GM21786 (cell line): ENCODE measurements at regions not wholly inside any gene's neighbourhood (a gene's known extent, or its start where the extent isn't known, plus 50 kb on each side); places are given as distances from the start of the nearest gene placed in this dataset.

ENCODE experiments used
- ATAC-seq: cut with Tn5 transposase; IDR thresholded peaks from one replicate; pipeline ENCODE4 v1.9.1; 2021; ENCODE audit not compliant: unreplicated experiment

- ATAC-seq = no peak
These were observed 258.8 kb downstream of the PLPP3 start for GRCh38 chr1:56320464-56321149.

GRCh38 chr1:56317722-56318121 is 261.6 kb downstream of the PLPP3 start:
- no peak for ATAC-seq

GRCh38 chr1:56315293-56315942 is 263.9 kb downstream of the PLPP3 start:
- ATAC-seq = no peak

- no peak for ATAC-seq
These were observed 265.8 kb downstream of the PLPP3 start for GRCh38 chr1:56313560-56313959.

- no peak for ATAC-seq
These were observed 267.6 kb downstream of the PLPP3 start for GRCh38 chr1:56311766-56312165.

GRCh38 chr1:56310945-56311344 is 268.4 kb downstream of the PLPP3 start:
- ATAC-seq = no peak

GRCh38 chr1:56309065-56309464 is 270.3 kb downstream of the PLPP3 start:
- no peak for ATAC-seq

- ATAC-seq = no peak
These were observed 274.4 kb downstream of the PLPP3 start for GRCh38 chr1:56304975-56305374.

- no peak for ATAC-seq
These were observed 275.6 kb downstream of the PLPP3 start for GRCh38 chr1:56303805-56304204.

GRCh38 chr1:56302878-56303277 is 276.5 kb downstream of the PLPP3 start:
- ATAC-seq = no peak

- no peak for ATAC-seq
These were observed 277.6 kb downstream of the PLPP3 start for GRCh38 chr1:56301791-56302190.

GRCh38 chr1:56300836-56301235 is 278.5 kb downstream of the PLPP3 start:
- ATAC-seq = no peak

- no peak for ATAC-seq
These were observed 280.5 kb downstream of the PLPP3 start for GRCh38 chr1:56298866-56299265.

- no peak for ATAC-seq
These were observed 281.5 kb downstream of the PLPP3 start for GRCh38 chr1:56297904-56298303.

GRCh38 chr1:56297208-56297607 is 282.2 kb downstream of the PLPP3 start:
- ATAC-seq = no peak

GRCh38 chr1:56295949-56296929 is 283.1 kb downstream of the PLPP3 start:
- ATAC-seq = no peak

GRCh38 chr1:56291374-56291919 is 287.9 kb downstream of the PLPP3 start:
- ATAC-seq = no peak

GRCh38 chr1:56289260-56289659 is 290.1 kb downstream of the PLPP3 start:
- no peak for ATAC-seq

- ATAC-seq = no peak
These were observed 291.6 kb downstream of the PLPP3 start for GRCh38 chr1:56287721-56288120.

- ATAC-seq = no peak
These were observed 292.4 kb downstream of the PLPP3 start for GRCh38 chr1:56286956-56287355.

GRCh38 chr1:56286506-56286905 is 292.9 kb downstream of the PLPP3 start:
- no peak for ATAC-seq
